Stimulated activated CD4-positive, alpha-beta T cell treated with anti-CD3 and anti-CD28 coated beads, Interleukin-12 subunit alpha, Interleukin-12 subunit beta, amount 100 ng/mL, for 4 hours (primary cell): ENCODE measurements at regions not wholly inside any gene's neighbourhood (a gene's known extent, or its start where the extent isn't known, plus 50 kb on each side); places are given as distances from the start of the nearest gene placed in this dataset.

Experiments used
- DNase-seq: peaks from one replicate; pipeline ENCODE4 v3.0.0-alpha.2; 2020

GRCh38 chrX:109934434-109934833, 68.5 kb upstream of the TMEM164 start:
- DNase-seq = no peak

GRCh38 chrX:109934935-109935334, 68.0 kb upstream of the TMEM164 start:
- no peak for DNase-seq

- no peak for DNase-seq
These were observed 66.8 kb upstream of the TMEM164 start for GRCh38 chrX:109936114-109936513.

- DNase-seq = no peak
These were observed 66.3 kb upstream of the TMEM164 start for GRCh38 chrX:109936598-109936997.

- no peak for DNase-seq
These were observed 63.4 kb upstream of the TMEM164 start for GRCh38 chrX:109939498-109939897.

GRCh38 chrX:109940411-109940810, 62.5 kb upstream of the TMEM164 start:
- no peak for DNase-seq

- DNase-seq = no peak
These were observed 59.7 kb upstream of the TMEM164 start for GRCh38 chrX:109943092-109943739.

GRCh38 chrX:109943740-109944092, 59.2 kb upstream of the TMEM164 start:
- DNase-seq = no peak

- no peak for DNase-seq
These were observed 50.9 kb upstream of the TMEM164 start for GRCh38 chrX:109952050-109952449.

GRCh38 chrX:109952985-109953905, 49.7 kb upstream of the TMEM164 start:
- no peak for DNase-seq
